ENCODE measurements at regions not wholly inside any gene's neighbourhood (a gene's known extent, or its start where the extent isn't known, plus 50 kb on each side); places are given as distances from the start of the nearest gene placed in this dataset.

GRCh38 chr6:113660819-113661218 lies 196.3 kb upstream of the MARCKS start:
- FAIRE-seq (no peak), DNase-seq (ENCODE audit: low read depth, low spot score) (no peak)
- no peak overlapping the region for H3K4me3 ChIP-seq (replicated peaks in 1 of 3; ENCODE audit: insufficient read depth in 1 of 3, low read depth in 1 of 3, low read length in 3 of 3)
- no peak for TF ChIP-seq MAX (IDR thresholded peaks at IDR 0.05; ENCODE audit: insufficient read depth, insufficient read length)
- no peak for TF ChIP-seq POLR2A (IDR thresholded peaks at IDR 0.05; ENCODE audit: low read depth, low read length)
- TF ChIP-seq GATA2 (IDR thresholded peaks at IDR 0.05; ENCODE audit: insufficient read depth, insufficient read length, low read depth, low read length), result no peak
- H4K20me1 ChIP-seq (replicated peaks; ENCODE audit: control insufficient read depth, extremely low read depth, insufficient read depth, low read length), result no peaks in the 10 kb centered on the region
- H3K9ac ChIP-seq (replicated peaks; ENCODE audit: extremely low read depth, insufficient read depth, low read length), result no peak overlapping the region
- no peaks in the 10 kb centered on the region for H3K9me3 ChIP-seq (replicated peaks; ENCODE audit: control insufficient read depth, insufficient read depth, low read length)
- peaks cover 14% of the 10 kb centered on the region for H3K4me1 ChIP-seq (ENCODE audit: control insufficient read depth, extremely low read depth, insufficient read depth, low read length)
- dilution Hi-C loops (cut with MboI; ENCODE audit: extremely low pct_ligation_motif_present, low sequenced_read_pairs) (no loop called here), intact Hi-C loops (cut with micrococcal nuclease) (loop anchor here (1.0 kb wide), 1 partner anchor 8 kb away; no protein-coding TSS in a partner anchor)
- H3K9me1 ChIP-seq (replicated peaks; ENCODE audit: control insufficient read depth, extremely low read depth, insufficient read depth, low read length), result peaks cover 2% of the 10 kb centered on the region
- H3K27ac ChIP-seq (ENCODE audit: insufficient read depth, low read depth, low read length), result no peak overlapping the region
- no peaks in the 10 kb centered on the region for H3K27me3 ChIP-seq (ENCODE audit: control insufficient read depth in 2 of 2, insufficient read depth in 2 of 2, low read length in 2 of 2)
- no peak overlapping the region for H3K4me2 ChIP-seq (ENCODE audit: insufficient read depth, low read length)
- BruUV-seq (replicated peaks), result no TSS peak
- no peaks in the 10 kb centered on the region for H3K36me3 ChIP-seq (ENCODE audit: control insufficient read depth in 2 of 2, extremely low read depth in 1 of 2, insufficient read depth in 2 of 2, low read length in 2 of 2)
- CTCF ChIA-PET, result interaction anchor here (1.8 kb wide), 1 partner anchor 12 kb away, joined by 8 read pairs; no protein-coding TSS in a partner anchor
- POLR2A ChIA-PET, result interaction anchor here (0.7 kb wide), 1 partner anchor 176 kb away, joined by 4 read pairs; no protein-coding TSS in a partner anchor
- H3K79me2 ChIP-seq (ENCODE audit: control insufficient read depth, insufficient read depth, low read length), result no peaks in the 10 kb centered on the region
- H2AFZ ChIP-seq (ENCODE audit: low read depth, low read length), result no peak overlapping the region

GRCh38 chr6:113662093-113662665 lies 195.0 kb upstream of the MARCKS start:
- FAIRE-seq (peak; percentile 48), DNase-seq (ENCODE audit: low read depth, low spot score) (peak; percentile 44)
- H3K4me1 ChIP-seq (ENCODE audit: control insufficient read depth, extremely low read depth, insufficient read depth, low read length), result peaks cover 14% of the 10 kb centered on the region
- no peaks in the 10 kb centered on the region for H3K79me2 ChIP-seq (ENCODE audit: control insufficient read depth, insufficient read depth, low read length)
- no peaks in the 10 kb centered on the region for H4K20me1 ChIP-seq (replicated peaks; ENCODE audit: control insufficient read depth, extremely low read depth, insufficient read depth, low read length)
- H3K9me1 ChIP-seq (replicated peaks; ENCODE audit: control insufficient read depth, extremely low read depth, insufficient read depth, low read length), result no peaks in the 10 kb centered on the region
- TF ChIP-seq POLR2AphosphoS5 (IDR thresholded peaks at IDR 0.05; ENCODE audit: insufficient read depth, low read depth, low read length), result peak; percentile 28
- TF ChIP-seq GATA2 (IDR thresholded peaks at IDR 0.05; ENCODE audit: insufficient read depth, insufficient read length, low read depth, low read length), result no peak
- dilution Hi-C loops (cut with MboI; ENCODE audit: extremely low pct_ligation_motif_present, low sequenced_read_pairs) (no loop called here), intact Hi-C loops (cut with micrococcal nuclease) (no loop called here)
- no peaks in the 10 kb centered on the region for H3K27me3 ChIP-seq (ENCODE audit: control insufficient read depth in 2 of 2, insufficient read depth in 2 of 2, low read length in 2 of 2)
- H3K9ac ChIP-seq (replicated peaks; ENCODE audit: extremely low read depth, insufficient read depth, low read length), result no peak overlapping the region
- H3K4me2 ChIP-seq (ENCODE audit: insufficient read depth, low read length), result peak overlapping the region; percentile 83
- ChIA-PET POLR2A (no interaction called here), CTCF (interaction anchor here (0.6 to 1.0 kb wide), 3 partner anchors 13 to 32 kb away, joined by 3 to 4 read pairs (median 3); no protein-coding TSS in a partner anchor)
- H3K36me3 ChIP-seq (ENCODE audit: control insufficient read depth in 2 of 2, extremely low read depth in 1 of 2, insufficient read depth in 2 of 2, low read length in 2 of 2), result no peaks in the 10 kb centered on the region
- peak overlapping the region; percentile 64 for H3K27ac ChIP-seq (ENCODE audit: insufficient read depth, low read depth, low read length)
- BruUV-seq (replicated peaks), result no TSS peak
- no peaks in the 10 kb centered on the region for H3K9me3 ChIP-seq (replicated peaks; ENCODE audit: control insufficient read depth, insufficient read depth, low read length)
- peak overlapping the region in 1 of 3 experiments; percentile 41 for H3K4me3 ChIP-seq (replicated peaks in 1 of 3; ENCODE audit: insufficient read depth in 1 of 3, low read depth in 1 of 3, low read length in 3 of 3)
- H2AFZ ChIP-seq (ENCODE audit: low read depth, low read length), result peak overlapping the region; percentile 61

Measured in endothelial cell of umbilical vein (primary cell).